ENCODE measurements at regions not wholly inside any gene's neighbourhood (a gene's known extent, or its start where the extent isn't known, plus 50 kb on each side); places are given as distances from the start of the nearest gene placed in this dataset.
"Not testable (repeated sequence)": the region's sequence is repeated elsewhere in the genome, so short reads cannot be mapped to it uniquely, and the experiment has no call there.

DNA sequence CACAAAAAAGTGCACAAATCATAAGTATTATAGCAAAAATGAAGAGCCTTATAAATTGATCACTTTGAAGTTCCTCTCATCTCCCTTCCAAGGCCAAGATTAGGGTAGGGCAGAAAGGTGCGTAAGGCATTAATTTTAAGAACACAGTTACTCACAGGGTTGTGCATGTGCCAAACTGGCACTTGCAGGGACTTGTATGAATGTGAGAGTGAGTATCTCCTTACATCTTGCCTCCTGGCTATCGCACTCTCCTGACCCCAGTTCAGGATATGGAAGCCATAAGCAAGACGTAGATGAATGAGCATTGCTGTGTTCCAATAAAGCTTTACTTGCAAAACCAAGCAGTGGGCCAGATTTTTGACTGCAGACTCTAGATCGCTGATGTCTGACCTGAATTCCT, 510.1 kb upstream of the AADAT start:
- no peak for DNase-seq (ENCODE audit: low spot score)

- DNase-seq (ENCODE audit: low spot score) = no peak
Measured at GRCh38 chr4:170591076-170591475, 501.3 kb upstream of the AADAT start.

- DNase-seq (ENCODE audit: low spot score) = peak; percentile 1
Measured at GRCh38 chr4:170589597-170590191, 499.9 kb upstream of the AADAT start.

GRCh38 chr4:170581969-170582368, 492.2 kb upstream of the AADAT start:
- no peak for DNase-seq (ENCODE audit: low spot score)

DNA sequence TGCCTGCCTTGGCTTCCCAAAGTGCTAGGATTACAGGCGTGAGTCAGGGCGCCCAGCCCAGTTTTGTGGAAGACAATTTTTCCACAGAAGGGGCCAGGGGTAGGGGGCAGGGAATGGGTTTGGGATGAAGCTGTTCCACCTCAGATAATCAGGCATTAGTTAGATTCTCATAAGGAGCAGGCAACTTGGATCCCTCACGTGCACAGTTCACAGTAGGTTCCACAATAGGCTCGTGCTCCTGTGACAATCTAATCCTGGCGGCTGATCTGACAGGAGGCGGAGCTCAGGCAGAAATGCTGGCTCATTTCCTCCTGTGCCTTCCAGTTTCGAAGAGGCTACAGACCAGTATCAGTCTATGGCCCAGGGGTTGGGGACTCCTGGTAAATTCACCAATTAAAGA, 491.6 kb upstream of the AADAT start:
- no peak for DNase-seq (ENCODE audit: low spot score)

DNA sequence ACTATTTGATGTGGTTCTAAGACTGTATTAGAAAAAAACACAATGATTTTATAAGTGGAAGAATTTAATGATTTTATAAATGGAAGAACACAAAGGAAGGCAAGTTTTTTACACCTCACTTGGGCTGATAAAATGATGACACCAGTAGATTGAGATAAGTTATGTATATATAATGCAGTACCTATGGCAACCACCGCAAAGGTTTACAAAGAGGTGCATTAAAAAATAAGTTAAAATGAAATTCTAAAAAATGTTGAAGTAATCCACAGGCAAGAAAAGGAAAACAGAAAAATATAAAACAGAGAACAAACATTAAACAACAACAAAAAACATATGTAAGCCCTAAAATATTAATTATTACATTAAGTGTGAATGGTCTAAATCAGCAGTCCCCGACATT, 490.9 kb upstream of the AADAT start:
- no peak for DNase-seq (ENCODE audit: low spot score)

DNA sequence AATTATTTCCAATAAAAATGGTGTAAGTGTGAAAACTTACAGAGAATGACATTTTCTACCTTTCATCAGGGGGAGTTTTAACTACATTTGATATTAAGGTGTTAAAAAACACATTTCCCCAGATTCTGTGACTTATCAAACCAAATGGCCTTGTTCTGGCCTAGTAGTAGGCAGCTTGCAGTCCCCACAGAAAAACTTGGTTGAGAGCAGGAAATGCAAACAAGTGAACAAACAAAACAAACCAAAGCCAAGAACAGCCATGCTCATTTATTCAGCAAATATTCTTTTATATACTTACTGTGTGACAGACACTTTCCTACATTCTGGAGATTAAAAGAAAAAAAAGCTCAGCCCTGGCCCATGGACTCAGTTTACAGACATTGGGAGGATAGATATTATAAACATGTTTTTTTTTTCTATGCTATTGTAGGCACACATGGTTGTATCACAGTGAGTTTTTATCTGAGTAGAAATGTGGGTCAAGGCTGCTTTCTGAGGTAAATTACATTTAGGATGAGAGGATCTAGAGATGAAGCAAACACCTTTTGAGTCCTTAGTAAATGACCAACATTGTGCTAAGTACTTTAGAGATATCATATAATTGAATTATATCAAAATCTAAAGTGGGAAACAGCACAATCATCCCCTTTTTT, 449.2 kb upstream of the AADAT start:
- no peak for DNase-seq (ENCODE audit: low spot score)

- no peak for DNase-seq (ENCODE audit: low spot score)
Measured at GRCh38 chr4:170529748-170530722, 440.3 kb upstream of the AADAT start.

GRCh38 chr4:170526471-170526870, 436.7 kb upstream of the AADAT start:
- DNase-seq (ENCODE audit: low spot score) = no peak

DNA sequence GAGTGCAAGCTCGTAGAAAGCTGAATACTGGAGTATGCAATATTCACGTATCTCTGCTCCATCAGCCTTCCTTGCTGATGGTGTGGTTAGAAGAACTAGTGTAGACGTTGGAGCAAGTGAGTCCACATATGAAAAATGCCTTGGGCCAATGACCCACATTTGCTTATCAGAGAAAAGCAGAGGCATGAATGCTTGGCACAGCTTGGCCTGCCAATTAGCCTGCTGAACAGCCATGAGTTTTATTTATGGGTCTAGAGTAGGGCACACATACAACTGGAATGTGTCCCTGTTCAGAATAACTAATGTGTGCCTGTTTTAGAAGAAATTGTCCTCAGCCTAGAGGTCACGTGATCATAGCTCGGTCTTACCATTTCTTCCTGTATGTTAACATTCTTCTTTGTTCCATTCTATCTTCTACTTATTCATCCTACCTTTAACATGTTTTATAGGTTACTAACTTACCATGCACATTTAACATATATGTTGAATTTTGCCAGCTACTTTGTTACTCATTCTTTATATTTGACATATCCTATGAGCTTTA, 432.7 kb upstream of the AADAT start:
- DNase-seq (ENCODE audit: low spot score) = no peak

GRCh38 chr4:170497689-170498088, 407.9 kb upstream of the AADAT start:
- DNase-seq (ENCODE audit: low spot score) = no peak

DNA sequence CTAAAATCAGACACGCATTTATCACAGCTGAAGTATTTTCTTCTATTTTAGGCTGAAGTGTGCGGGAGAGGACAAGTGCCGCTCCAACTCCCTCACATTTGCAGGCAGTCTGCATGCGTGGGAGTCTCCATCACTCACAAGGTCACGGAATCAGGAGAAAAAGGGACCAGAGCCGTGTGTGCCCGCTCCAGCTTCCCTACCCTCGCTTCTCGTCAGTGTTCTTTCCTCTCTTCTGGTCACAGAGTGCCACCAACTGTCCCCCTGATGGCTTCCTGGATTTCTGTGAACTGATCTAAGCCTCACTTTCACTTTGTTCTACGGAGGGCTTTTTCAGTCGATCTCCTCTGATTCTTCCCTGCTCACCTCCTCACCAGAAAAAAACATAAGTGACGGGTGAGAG, 407.4 kb upstream of the AADAT start:
- no peak for DNase-seq (ENCODE audit: low spot score)

DNA sequence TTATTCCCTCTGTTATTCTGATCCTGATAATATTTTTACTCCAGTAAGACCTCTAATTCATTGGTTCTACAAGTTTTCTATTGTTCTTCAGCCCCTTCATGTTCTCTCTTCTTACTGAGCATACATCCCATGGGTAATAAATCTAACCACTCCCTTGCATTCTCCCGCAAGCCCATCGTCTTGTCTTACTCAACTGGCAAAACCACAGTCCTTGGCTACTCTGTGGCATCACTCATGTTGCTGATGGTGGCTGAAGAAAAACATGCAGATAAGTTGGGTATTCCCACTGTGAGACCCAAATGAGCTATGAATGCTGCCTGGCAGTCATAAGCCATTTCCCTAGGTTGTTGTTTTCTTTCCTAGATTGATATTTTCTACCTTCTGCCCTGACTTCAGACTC, 402.2 kb upstream of the AADAT start:
- DNase-seq (ENCODE audit: low spot score) = no peak

- DNase-seq (ENCODE audit: low spot score) = no peak
Measured at GRCh38 chr4:170476351-170476750, 386.6 kb upstream of the AADAT start.

DNA sequence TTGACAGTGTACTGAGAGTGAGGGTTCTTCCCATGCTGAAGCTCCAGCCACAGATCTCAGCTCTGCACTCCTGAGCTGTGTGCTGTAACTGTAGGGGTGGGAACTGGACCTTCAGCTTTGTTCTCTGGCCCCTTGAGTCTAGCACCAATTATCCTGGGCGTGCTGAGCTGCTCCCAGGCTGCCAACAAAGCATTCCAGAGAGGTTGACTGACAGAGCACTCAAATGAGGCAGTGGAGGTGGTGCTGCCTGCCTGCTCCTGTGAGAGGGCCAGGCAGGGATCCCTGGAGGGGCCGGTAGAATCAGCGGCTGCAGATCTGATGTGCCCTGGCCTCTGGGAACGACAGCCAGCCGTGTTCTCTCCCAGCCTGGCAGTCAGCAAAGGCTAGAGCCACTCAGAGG, 375.7 kb upstream of the AADAT start:
- no peak for DNase-seq (ENCODE audit: low spot score)

- no peak for DNase-seq (ENCODE audit: low spot score)
Measured at GRCh38 chr4:170464614-170465197, 374.9 kb upstream of the AADAT start.

DNA sequence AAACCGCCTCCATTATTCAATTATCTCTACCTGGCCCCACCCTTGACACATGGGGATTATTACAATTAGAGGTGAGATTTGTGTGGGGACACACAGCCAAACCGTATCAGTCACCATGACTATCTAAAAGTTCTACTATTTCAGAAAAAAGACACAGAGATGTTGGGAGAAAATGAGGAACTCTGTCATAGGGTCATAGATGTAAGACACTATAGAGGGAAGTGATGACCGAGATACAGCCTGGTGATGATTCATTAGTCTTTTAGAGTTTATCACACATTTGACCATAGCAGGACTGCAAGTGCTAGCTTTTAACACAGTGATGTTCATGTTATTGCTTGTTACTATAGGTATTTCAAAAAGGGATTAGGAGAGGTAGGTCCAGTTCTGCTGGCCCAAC, 357.0 kb upstream of the AADAT start:
- DNase-seq (ENCODE audit: low spot score) = no peak

DNA sequence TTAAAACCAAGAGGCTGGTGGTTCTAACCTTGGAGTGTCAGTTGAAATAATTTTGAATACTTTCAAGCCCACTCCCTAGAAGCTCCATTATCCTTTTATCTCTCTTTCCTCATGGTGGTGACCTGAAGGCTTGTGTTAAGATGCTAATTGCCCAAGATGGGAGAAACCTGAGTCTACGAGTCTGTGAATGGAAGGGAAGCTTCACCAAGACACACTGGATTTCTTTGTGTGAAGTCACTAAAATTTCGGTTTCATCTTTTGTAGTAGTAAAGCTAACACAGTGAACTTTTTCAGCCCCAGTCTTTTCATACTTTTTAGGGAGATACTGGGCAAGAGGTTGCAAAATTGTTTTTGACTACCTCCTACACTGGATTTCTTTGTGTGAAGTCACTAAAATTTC, 351.4 kb upstream of the AADAT start:
- not testable (repeated sequence) for DNase-seq (ENCODE audit: low spot score)

- no peak for DNase-seq (ENCODE audit: low spot score)
Measured at GRCh38 chr4:170428929-170429328, 339.2 kb upstream of the AADAT start.

GRCh38 chr4:170425521-170426143, 335.9 kb upstream of the AADAT start:
- no peak for DNase-seq (ENCODE audit: low spot score)

- DNase-seq (ENCODE audit: low spot score) = no peak
Measured at GRCh38 chr4:170425040-170425439, 335.3 kb upstream of the AADAT start.

GRCh38 chr4:170423137-170423536, 333.4 kb upstream of the AADAT start:
- DNase-seq (ENCODE audit: low spot score) = no peak

Measured in cerebellar cortex (tissue), 1 donor.